ENCODE measurements at regions not wholly inside any gene's neighbourhood (a gene's known extent, or its start where the extent isn't known, plus 50 kb on each side); places are given as distances from the start of the nearest gene placed in this dataset.
"Not testable (repeated sequence)": the region's sequence is repeated elsewhere in the genome, so short reads cannot be mapped to it uniquely, and the experiment has no call there.

DNA sequence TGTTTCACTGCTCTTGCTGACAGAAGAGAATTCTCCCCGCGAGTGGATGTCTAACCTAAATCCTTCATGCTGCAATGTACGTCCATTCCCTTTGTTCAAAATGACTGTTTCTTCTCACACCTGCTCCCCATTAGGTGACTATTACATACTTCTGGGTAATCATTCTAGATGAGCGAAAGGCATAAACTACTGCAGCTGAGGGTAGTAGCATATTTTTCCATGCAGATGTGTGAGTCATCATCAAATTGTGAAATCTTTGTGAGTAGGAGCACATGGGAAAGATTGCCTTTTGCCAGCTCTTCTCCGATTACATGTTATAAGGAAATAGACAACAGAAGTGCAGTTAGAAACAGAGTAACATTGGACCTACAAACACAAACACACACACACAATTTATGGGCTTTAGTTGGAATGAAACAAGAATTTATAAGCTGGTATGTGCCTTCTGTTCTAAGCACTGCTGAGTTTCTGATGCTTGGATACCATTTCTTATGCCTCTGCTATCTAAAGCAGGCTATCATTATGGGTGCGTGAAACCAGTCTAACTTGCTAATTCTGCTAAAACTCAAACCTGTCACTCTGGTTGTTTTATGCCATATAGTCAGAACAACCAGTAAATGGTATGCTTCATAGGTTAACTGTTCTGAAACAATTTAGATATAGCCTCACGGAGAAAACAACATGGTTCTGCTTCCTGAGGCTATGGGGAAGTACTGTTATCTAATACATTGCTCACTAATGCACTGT, 346.9 kb upstream of the PSMD7 start:
- peak; percentile 49 for DNase-seq

DNA sequence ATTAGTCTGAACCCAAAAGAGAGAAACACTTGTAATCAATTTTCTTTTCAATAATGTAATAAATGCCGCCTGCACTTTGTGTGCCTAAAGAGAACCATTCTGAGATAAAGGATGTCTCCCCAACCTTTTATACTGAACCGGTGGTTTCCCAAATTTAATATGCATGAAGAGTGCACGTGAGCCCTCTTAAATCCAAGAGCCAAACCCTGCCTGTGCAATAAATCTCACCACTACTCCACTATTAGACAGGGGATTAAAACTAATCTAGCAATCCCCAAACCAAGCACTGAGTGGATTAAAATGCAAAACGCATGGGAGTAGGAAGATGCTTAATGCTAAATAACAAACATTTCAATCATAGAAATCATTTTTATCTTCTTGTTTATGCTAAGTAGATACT, 351.0 kb upstream of the PSMD7 start:
- DNase-seq, result no peak

DNA sequence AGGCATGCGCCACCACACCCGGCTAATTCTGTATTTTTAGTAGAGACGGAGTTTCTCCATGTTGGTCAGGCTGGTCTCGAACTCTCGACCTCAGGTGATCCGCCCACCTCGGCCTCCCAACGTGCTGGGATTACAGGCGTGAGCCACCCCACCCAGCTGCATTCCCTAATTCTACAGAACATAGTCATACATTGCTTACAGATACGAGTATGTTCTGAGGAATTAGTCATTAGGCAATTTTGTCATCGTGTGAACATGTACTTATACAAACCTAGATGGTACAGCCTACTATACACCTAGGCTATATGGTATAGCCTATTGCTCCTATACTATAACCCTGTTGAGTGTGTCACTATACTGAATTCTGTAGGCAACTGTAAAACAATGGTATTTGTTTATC, 353.4 kb upstream of the PSMD7 start:
- not testable (repeated sequence) for DNase-seq

DNA sequence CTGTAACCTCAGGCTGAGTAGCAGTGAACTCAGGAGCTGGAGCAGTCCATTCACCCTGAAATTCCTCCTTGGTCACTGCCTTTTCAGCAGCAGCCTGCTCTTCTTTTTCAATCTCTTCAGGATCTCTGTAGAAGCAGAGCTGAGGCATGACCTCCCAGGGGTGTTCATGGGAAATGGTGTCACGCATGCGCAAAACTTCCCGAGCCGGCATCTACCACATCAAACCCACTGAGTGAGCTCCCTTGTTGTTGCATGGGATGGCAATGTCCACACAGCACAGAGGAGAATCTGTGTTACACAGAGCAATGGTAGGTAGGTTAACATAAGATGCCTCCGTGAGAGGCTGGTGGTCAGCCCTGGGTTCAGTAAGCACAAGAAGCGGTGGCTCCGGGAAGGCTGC, 355.8 kb upstream of the PSMD7 start:
- DNase-seq, result not testable (repeated sequence)

DNA sequence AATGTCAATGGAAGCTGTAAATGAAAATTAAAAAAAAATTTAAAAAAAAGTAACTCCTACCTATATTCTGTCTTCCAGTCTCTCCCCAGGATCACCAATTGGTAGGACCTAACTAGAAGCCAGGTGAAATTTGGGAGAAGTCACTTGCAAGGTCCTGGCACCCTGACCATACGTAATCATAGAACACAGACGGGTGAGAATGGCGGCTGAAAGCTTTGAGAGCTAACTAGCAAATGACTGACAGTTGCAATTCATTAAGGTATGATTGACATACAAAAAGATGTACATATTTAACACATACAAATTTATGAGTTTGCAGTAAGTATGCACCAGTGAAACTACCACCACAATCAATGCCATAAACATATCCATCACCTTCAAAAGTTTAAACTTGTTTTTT, 372.7 kb upstream of the PSMD7 start:
- no peak for DNase-seq

DNA sequence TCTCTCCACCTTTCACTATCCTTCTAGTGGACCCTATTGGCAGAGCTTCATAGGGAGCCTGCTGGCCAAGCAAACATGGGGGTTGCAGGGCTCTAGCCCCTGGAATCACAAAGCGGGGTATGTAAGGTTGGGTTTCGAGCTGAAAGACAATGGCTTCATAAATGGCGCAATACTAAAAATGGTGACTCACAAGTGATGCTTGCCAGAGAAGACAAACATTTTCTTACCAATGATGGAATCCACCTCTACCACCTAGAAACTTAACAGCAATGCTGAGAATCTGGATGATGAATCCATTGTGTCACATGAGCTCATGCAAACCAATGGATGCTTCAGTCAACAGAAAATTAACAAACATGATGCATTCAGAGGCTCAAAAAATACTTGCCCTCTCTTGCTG, 375.3 kb upstream of the PSMD7 start:
- no peak for DNase-seq

DNA sequence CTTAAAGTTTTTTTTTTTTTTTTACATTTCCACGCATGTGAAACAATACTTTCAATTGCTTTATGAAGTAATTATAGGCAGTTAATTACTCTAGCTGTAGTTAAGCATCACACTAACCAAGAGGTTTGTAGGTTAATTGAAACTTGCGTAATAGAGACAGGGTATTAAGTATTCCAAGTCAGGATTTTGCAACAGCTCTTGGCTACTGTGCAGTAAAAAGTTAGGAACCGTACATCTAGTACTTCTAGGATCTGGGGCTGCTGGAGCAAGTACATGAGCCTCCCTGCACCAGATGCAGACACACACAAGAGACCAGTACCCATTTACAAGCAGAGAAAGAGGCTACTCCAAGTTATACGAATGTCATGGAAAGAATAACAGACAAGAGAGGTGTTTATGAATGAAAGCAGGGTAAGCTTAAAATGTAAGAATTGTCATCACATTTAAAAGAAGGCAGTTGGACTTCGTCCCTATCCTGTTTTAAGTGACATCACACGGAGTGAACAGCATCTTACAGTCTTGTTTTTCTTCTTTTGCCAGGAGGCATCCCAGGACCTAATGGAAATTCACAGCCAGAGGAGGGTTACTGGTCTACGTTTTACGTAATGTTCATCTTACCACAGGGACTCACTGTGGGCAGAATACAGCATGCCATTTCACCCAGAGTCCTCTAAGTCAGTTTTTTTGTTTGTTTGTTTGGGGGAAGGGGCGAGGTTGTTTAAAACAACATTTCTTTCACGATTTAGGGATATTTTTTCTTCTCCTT, 379.6 kb upstream of the PSMD7 start:
- DNase-seq, result no peak

DNA sequence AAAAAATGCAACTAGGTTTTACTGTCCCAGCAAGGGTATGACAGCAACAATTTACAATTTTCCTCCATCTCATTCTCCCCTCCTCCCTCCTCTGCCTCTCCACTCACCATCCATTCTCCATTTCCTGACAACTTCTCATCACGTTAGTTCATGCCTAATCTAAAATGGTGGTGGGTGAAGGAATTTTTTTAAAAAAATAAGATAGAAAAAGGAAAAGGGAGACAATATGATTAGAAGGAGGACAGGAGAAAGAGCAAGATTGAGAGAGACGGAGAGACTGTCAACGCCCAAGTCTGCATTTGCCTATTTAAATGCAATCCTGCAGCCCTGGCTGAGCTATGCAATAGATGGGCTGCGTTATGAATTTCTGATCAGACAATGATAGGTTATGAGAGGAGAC, 380.7 kb upstream of the PSMD7 start:
- DNase-seq, result no peak

DNA sequence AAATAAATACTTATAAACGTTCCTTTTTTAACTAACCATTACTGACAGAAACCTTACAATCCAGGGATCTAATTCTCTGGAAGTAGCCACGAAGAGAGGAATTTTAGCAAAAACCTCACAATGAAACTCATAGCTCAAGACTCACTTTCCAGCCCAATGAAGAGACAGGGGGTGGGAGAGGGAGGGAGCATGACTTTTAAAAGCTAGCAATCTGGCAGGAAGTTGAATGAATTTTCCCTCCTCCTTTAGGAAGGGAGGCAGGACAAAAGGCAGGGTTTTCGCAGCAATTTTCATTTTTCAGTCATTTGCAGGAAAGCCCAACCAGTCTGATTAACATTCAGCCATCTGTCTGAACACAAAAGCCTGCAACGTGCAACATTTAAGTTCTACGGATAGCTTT, 381.5 kb upstream of the PSMD7 start:
- DNase-seq, result peak; percentile 29

DNA sequence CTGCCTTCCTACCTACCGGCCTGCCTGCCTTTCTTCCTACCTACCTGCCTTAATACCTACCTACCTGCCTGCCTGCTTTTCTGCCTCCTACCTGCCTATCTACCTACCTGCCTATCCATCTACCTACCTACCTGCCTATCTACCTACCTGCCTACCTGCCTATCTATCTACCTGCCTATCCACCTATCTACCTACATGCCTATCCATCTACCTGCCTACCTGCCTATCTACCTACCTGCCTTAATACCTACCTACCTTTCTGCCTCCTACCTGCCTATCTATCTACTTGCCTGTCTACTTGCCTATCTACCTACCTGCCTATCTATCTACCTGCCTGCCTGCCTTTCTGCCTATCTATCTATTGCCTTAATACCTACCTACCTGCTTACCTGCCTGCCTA, 383.8 kb upstream of the PSMD7 start:
- DNase-seq, result no peak

DNA sequence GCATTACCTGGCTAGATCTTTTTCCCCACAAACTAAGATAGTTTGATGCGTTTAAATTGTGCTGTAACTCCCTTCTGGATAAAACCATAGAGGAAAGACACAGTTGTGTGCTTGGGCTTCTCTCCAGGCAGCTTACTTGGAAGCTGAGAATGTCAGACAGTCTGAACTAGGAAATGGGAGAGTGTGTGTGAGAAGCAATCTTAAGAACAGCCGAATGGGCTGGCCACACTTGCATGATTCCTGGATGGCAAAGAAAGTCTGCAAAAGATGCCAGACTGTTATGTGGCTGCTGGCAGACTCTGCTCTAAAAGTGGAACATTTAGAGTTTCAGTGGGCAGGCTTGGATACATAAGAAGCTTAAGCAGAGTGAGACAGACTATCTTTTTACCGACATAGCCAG, 384.3 kb upstream of the PSMD7 start:
- peak; percentile 73 for DNase-seq

DNA sequence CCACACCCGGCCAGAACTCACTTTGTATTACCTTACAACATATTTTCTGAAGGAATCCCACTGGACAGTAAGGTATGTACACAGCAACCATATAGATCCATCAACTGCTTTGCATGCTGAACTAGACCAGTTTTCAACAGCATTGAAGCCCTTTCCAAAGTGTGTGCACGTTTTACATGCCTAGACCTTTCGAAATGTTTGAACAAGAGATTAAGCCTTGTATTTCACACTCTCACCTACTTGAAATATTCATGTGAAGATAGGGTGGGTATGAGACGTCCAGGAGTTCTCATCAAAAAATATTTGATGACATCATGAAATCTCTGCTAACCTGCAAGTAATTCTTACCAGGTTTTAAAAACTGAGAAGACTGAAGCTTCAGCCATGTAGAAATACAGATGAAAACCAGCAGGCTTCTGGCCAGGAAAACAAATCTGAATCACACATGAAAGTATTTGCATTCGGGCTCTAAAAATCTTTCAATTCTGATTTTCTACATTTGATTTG, 387.0 kb upstream of the PSMD7 start:
- DNase-seq, result no peak

DNA sequence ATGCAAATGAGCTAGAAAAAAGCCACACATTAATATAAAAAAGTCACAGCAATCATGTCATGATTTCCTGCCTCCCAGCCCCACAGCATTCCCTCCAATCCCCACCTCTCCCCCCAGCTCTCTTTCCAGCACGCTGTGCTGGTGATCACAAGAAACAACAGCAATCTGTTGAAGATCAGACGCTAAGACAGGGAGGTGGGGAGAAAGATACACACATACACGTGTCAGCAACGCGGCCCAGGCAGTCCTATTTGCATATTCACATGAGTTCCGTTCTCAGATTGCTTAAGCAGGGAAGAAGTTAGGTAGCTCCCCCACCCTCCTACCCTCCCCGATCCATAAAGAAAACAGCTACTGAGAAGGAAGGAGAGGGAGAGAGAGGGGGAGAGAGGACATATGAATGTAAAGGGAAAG, 405.5 kb upstream of the PSMD7 start:
- peak; percentile 41 for DNase-seq

DNA sequence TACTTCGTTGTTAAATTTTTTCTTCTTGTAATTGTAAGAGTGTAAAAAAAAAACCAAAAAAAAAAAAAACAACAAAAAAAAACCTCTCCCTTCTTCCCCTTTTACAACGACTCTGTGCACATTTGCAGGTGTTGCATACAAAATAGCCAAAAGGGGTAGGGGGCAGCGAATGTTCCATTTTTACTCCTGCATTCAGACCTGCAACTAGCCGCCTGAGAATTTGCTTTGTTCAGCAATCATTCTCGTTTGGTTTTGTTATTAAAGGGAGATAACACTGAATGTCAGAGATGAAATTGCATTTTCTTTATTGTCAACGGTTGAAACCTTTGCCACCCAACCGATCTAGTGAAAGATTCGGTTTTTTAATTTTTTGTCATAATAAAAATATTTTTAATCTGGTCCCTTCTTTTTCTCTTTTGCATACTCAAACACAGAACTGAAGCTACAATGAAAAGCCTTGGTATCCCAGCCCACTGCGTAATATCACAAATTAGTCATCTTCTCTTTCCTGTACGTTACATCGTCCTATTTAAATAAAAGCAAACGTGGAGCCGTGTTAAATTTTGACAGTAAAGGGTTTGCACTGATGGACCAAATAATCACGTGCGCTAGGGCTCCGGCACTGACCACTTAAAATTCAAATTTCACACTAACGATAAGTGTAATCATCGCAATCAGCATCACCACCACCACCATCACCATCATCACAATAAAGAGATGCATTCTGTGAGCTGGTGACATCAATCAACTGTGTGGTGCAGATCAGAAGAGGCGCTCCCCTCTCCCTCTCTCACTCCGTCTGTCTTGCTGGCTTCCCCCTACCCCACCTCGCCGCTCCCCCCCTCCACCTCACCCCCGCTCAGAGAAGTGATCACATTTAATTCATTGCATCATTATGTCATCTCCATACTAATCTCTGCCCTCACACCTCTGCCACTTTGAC, 406.2 kb upstream of the PSMD7 start:
- no peak for DNase-seq

DNA sequence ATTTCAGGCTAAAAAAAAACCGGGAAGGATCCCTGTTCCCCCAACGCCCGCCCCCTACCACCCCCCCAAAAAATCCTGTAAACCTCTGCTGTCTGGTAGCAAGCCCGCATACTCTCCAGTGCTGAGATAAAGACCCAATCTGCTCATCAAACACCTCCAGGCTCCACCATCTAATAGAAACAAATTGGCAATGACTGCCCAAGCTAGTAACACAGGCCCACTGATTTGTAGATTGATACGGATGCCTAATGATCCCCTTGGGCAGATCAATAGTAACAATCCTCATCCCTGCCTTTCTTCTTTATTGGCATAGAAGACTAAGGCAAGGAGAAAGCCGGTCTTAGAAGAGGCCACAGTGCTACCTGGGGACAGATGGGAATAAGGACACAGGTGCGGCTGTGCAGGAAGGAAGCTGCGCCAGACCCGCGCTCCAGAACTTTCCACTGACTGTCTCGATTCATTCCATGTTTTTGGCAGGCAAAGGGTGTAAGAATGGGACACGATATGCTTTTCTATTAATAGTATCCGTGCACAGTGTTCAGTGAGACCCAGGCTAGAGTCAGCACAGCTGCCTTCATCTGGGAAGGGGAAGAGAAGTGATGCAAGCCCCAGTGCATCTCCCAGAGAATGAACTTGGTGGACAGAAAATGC, 407.6 kb upstream of the PSMD7 start:
- peak; percentile 45 for DNase-seq

DNA sequence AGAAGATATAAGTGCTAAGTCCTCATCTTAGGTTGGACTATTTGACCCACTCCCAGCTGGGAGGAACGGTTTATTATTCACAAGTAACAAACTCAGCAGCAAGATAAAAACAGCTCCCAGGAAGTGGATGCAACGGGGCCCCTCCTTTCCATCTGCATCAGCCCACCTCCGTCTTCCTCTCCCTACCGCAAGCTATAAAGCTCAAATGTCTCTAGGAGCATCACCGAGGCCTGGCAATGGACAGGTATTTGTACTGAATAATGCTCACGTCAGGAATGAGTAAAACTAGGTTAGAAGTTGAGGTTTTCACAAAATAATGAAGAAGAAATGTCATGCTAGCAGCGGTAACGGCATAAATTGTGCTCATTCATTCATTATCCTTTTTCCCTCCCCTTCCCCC, 408.7 kb upstream of the PSMD7 start:
- no peak for DNase-seq

DNA sequence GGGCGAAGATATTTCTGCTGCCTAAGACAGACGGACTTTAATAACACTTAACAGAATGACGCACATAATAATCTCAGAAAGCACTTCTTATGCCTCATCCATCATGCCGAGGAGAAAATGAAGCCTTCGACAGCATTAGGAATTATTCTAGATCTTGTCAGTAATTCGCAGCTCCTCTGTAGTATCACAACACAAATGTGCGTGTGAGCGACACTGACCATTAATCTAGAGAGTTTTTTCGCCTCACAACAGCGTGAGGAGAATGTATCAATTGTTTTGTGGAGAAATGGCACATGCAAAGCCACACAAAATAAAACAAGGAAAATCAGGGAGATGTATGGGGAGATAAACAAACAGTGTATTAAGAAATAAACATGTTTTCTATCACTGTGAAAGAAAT, 410.2 kb upstream of the PSMD7 start:
- no peak for DNase-seq

DNA sequence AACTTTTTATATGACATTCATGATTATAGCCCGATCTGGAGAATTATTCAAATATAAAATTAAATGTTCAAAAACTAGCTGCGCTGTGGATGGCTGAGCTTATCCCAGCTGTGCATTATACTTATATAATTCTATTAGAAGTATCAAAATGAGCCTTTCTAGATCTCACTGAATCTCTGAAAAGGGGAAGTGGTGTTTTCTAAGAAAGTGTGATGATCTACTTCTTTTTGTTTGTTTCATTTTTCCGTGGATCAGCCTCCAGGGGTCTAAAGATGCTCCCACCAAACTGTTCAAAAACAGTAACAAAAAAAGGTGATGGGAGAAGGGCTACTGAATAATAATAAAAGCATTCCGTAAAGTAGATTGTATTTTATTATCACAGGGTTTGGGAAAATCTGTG, 411.3 kb upstream of the PSMD7 start:
- no peak for DNase-seq

DNA sequence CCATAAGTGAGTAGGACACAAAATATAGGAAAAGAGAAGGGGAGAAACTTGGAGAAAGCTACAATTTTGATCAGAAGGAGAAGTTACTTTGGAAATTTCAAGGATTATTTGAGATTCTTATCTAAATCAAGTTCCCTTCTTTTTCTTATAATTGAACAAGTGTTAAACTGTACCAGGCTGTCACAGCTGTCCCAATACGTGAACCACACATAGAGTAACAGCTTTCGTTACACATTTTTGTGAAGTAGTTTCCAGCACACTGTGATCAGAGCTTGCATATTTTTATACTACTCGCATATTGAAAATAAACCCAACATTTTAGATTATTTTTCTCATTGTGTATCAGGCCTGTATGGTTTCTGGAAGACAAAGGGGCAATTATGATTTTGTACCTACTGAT, 412.8 kb upstream of the PSMD7 start:
- DNase-seq, result no peak

DNA sequence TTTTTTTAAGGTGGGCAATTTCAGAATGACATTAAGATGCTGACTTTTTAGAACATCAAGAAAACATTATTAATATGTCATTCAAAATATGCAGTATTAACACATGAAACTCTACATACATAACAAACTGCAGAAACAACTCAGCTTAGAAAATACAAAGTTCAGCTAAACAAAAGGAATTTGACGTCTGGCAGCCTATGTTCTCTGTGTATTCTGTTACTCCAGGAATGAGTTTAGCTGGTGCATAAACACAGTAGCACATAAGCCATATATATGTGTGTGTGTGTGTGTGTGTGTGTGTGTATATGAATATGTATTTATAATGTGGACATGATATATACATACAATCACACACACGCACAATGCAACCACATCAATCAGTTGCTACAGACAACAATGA, 413.5 kb upstream of the PSMD7 start:
- no peak for DNase-seq

DNA sequence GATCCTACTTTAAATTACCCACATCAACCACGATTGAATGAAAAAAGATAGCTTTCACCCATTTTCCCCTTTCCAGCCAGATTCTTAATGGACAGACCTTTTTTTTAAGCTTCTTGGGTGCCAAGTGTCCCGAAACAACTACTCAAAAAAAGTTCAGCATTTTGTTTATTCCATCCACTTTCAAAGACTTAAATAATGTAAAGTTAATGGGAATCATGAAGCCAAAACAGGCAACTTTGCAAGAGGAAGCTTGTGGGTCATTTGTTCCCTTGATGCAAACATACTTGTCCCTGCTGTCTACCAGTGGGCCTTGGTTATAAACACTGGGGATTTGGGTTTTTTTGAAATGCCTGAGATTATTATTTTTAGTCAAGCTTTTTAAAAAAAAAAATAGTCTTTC, 414.0 kb upstream of the PSMD7 start:
- no peak for DNase-seq

DNA sequence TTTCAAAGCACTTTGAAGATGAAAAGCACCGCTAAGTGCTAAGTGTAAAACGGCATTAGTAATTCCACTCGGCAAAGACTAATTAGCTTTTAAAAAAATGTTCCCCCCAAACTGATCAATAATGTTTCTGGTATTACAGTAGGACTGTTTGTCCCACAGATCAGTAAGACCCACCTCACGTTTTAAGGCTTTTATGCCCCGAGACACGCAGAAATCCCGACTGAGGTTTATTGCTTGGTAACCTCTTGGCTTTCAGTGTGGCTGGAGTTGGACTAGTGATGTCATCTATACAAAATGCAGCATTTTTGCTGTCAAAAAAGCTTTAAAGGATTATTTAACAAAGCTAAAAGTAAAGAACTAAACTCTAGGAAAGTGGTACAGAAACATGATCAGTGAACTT, 414.6 kb upstream of the PSMD7 start:
- DNase-seq, result no peak

DNA sequence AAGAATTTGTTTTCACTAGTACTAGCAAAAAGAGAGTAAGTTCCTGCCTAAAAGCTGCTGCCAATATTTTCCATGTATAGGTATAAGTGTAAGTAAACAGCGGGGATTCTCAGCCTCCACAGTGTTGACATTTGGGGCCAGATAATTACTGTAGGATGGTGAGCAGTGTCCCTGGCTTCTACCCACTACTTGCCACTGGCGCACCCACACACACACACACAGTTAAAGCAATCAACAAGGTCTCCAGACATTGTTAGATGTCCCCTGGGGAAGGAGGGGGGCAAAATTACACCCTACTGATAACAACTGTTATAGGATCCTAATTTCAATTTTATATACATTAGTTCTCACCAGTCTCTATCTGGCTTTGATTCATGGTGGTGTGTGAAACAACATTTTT, 417.0 kb upstream of the PSMD7 start:
- DNase-seq, result no peak

Measured in femur (tissue), 1 donor.